GM12878 (cell line): ENCODE measurements at regions not wholly inside any gene's neighbourhood (a gene's known extent, or its start where the extent isn't known, plus 50 kb on each side); places are given as distances from the start of the nearest gene placed in this dataset.

ENCODE experiments used
- ATAC-seq: fragments of 200-7000 bp; cut with Tn5 transposase; 3 replicates; pipeline ENCODE4 v1.9.1; 2020; ENCODE audit warnings: mild to moderate bottlenecking, moderate library complexity
- BruUV-seq: library from RNA; stranded (reverse); fragments of 400-500 nt; replicated peaks from 2 replicates; lab custom pipeline; 2021; lab: Mats Ljungman, UMichigan
- CTCF ChIA-PET: fragments of 300-600 bp; sonication (Branson Sonifier 250); formaldehyde crosslinking; extraction: SDS; loops from one replicate; lab custom pipeline; 2021; ENCODE audit warnings: inconsistent platforms; lab: Yijun Ruan, JAX
- POLR2A ChIA-PET: fragments of 350-600 bp; formaldehyde crosslinking; extraction: SDS; loops from one replicate; lab custom pipeline; 2021; ENCODE audit warnings: inconsistent platforms; lab: Charles Lee
- RAD21 ChIA-PET: fragments of 300-600 bp; sonication (Branson Sonifier 250); formaldehyde crosslinking; loops from one replicate; lab custom pipeline; 2023; ENCODE audit warnings: antibody characterized with exemption; ENCODE audit not compliant: unreplicated experiment; lab: Charles Lee
- SMC1A ChIA-PET: fragments of 300-600 bp; sonication (Branson Sonifier 250); formaldehyde crosslinking; loops from one replicate; lab custom pipeline; 2023; ENCODE audit not compliant: unreplicated experiment, uncharacterized antibody; lab: Charles Lee
- DNase-seq: peaks from one replicate; pipeline ENCODE4 v3.0.0-alpha.2; 2011; ENCODE audit warnings: low read depth, low spot score
- FAIRE-seq: peaks from 3 replicates; lab custom pipeline; 2011; peaks lifted over from hg19 to GRCh38; lab: Jason Lieb, UNC
- H2AFZ ChIP-seq: 2 replicates; pipeline ENCODE4 v1.6.0; 2011; ENCODE audit warnings: low read depth, low read length, control low read depth; ENCODE audit not compliant: control insufficient read depth
- H3K27ac ChIP-seq: 2 replicates; pipeline ENCODE4 v1.5.1; 2011; ENCODE audit warnings: control low read depth; ENCODE audit not compliant: control insufficient read depth, insufficient read depth
- H3K27me3 ChIP-seq, 2 experiments: replicated peaks in 1 of 2; 2 replicates each; pipeline versions ENCODE4 v1.6.0 to v1.6.1; 2011; ENCODE audit warnings: low read length in 1 of 2; ENCODE audit not compliant: control insufficient read depth in 2 of 2, insufficient read depth in 2 of 2
- H3K36me3 ChIP-seq, 2 experiments: 2 replicates each; pipeline ENCODE4 v1.5.1; 2011; ENCODE audit warnings: low read length in 1 of 2; ENCODE audit not compliant: control insufficient read depth in 2 of 2, insufficient read depth in 2 of 2
- H3K4me1 ChIP-seq: 2 replicates; pipeline ENCODE4 v1.6.1; 2011; ENCODE audit warnings: mild to moderate bottlenecking, low read length, moderate library complexity, mixed read lengths; ENCODE audit not compliant: control insufficient read depth, insufficient read depth
- H3K4me2 ChIP-seq: 2 replicates; pipeline ENCODE4 v1.6.0; 2011; ENCODE audit warnings: control low read depth; ENCODE audit not compliant: control insufficient read depth, insufficient read depth
- H3K4me3 ChIP-seq: fragments of 200-600 bp; sonication (generic); 2 replicates; pipeline ENCODE4 v1.5.1; 2016
- H3K79me2 ChIP-seq: 2 replicates; pipeline ENCODE4 v1.6.0; 2011; ENCODE audit warnings: low read length; ENCODE audit not compliant: control insufficient read depth, insufficient read depth
- H3K9ac ChIP-seq: 2 replicates; pipeline ENCODE4 v1.8.0; 2011; ENCODE audit warnings: low read length, control low read depth, mixed read lengths; ENCODE audit not compliant: control insufficient read depth, insufficient read depth
- H3K9me3 ChIP-seq: replicated peaks from 3 replicates; pipeline ENCODE4 v1.5.1; 2011; ENCODE audit warnings: mild to moderate bottlenecking, low read length; ENCODE audit not compliant: control insufficient read depth, insufficient read depth
- H4K20me1 ChIP-seq: 2 replicates; pipeline ENCODE4 v1.6.0; 2011; ENCODE audit not compliant: control insufficient read depth, insufficient read depth
- BCL11A ChIP-seq: IDR thresholded peaks from 2 replicates; pipeline ENCODE4 v1.6.1; 2011; ENCODE audit warnings: low read depth, low read length
- BMI1 ChIP-seq: fragments of 450-650 bp; IDR thresholded peaks from 2 replicates; pipeline ENCODE4 v1.6.1; 2016; ENCODE audit warnings: mild to moderate bottlenecking, moderate library complexity, borderline replicate concordance
- EP300 ChIP-seq, 2 experiments: fragments of 150-350 bp in 1 of 2; IDR thresholded peaks; 2 replicates each; pipeline ENCODE4 v1.6.1; 2011 to 2012; ENCODE audit warnings: low read depth in 2 of 2, low read length in 2 of 2, borderline replicate concordance in 1 of 2, improper control_type of control experiment in 1 of 2, inconsistent platforms in 1 of 2; ENCODE audit not compliant: control insufficient read depth in 1 of 2
- HDAC2 ChIP-seq: fragments of 200-600 bp; sonication (generic); IDR thresholded peaks from 2 replicates; pipeline ENCODE4 v1.6.1; 2017
- JUND ChIP-seq: IDR thresholded peaks from 2 replicates; pipeline ENCODE4 v1.6.1; 2012; ENCODE audit warnings: low read depth, mild to moderate bottlenecking, low read length, improper control_type of control experiment, moderate library complexity
- MEF2A ChIP-seq: IDR thresholded peaks from 2 replicates; pipeline ENCODE4 v1.6.1; 2011; ENCODE audit warnings: low read depth, mild to moderate bottlenecking, low read length, moderate library complexity; ENCODE audit not compliant: insufficient read depth
- NR2F1 ChIP-seq: fragments of 450-650 bp; conservative IDR thresholded peaks from 2 replicates; pipeline ENCODE4 v1.6.1; 2017; ENCODE audit warnings: mild to moderate bottlenecking
- PML ChIP-seq: IDR thresholded peaks from 2 replicates; pipeline ENCODE4 v1.6.1; 2012; ENCODE audit warnings: low read length, inconsistent platforms
- POU2F2 ChIP-seq: IDR thresholded peaks from 3 replicates; pipeline ENCODE4 v1.6.1; 2011; ENCODE audit warnings: low read depth, mild to moderate bottlenecking, low read length, borderline replicate concordance
- RAD21 ChIP-seq: IDR thresholded peaks from 2 replicates; pipeline ENCODE4 v1.6.1; 2011; ENCODE audit warnings: mild to moderate bottlenecking, low read depth, low read length, moderate library complexity; ENCODE audit not compliant: insufficient read depth
- RBBP5 ChIP-seq: fragments of 200-600 bp; sonication (generic); conservative IDR thresholded peaks from 2 replicates; pipeline ENCODE4 v1.6.1; 2016
- SMAD5 ChIP-seq: IDR thresholded peaks from 2 replicates; pipeline ENCODE4 v1.6.1; 2016; ENCODE audit warnings: antibody characterized with exemption, low read depth
- in situ Hi-C: fragments of 300-500 bp; cut with MboI; formaldehyde crosslinking; loops from 9 replicates; pipeline ENCODE4 v1.14.3; 2018; ENCODE audit warnings: mixed read lengths
- intact Hi-C: fragments of 100-400 bp; cut with micrococcal nuclease; formaldehyde crosslinking; loops from one replicate; pipeline ENCODE4 v1.14.2; 2022; ENCODE audit not compliant: unreplicated experiment
- TF ChIP-seq, protein P1 (sequence below): fragments of 150-350 bp; IDR thresholded peaks from 2 replicates; pipeline ENCODE4 v1.6.1; 2014; ENCODE audit warnings: mild to moderate bottlenecking, low read depth, low read length
- TF ChIP-seq, protein P2 (sequence below): IDR thresholded peaks from 2 replicates; pipeline ENCODE4 v1.6.1; 2011; ENCODE audit warnings: low read depth, mild to moderate bottlenecking, low read length, moderate library complexity, borderline replicate concordance; ENCODE audit errors: extremely low read depth
- TF ChIP-seq, protein P3 (sequence below): fragments of 450-650 bp; IDR thresholded peaks from 2 replicates; pipeline ENCODE4 v1.6.1; 2018; ENCODE audit warnings: mild to moderate bottlenecking, low read depth, moderate library complexity; ENCODE audit not compliant: partially characterized antibody
- TF ChIP-seq, protein P4 (sequence below): fragments of 450-650 bp; IDR thresholded peaks from 2 replicates; pipeline ENCODE4 v1.6.1; 2017; ENCODE audit warnings: low read depth, mild to moderate bottlenecking, moderate library complexity
- TF ChIP-seq, protein P5 (sequence below): IDR thresholded peaks from 2 replicates; pipeline ENCODE4 v1.6.1; 2011; ENCODE audit warnings: borderline replicate concordance, low read depth, mild to moderate bottlenecking, moderate library complexity, mixed read lengths, low read length; ENCODE audit not compliant: insufficient read depth; ENCODE audit errors: extremely low read length

DNA sequence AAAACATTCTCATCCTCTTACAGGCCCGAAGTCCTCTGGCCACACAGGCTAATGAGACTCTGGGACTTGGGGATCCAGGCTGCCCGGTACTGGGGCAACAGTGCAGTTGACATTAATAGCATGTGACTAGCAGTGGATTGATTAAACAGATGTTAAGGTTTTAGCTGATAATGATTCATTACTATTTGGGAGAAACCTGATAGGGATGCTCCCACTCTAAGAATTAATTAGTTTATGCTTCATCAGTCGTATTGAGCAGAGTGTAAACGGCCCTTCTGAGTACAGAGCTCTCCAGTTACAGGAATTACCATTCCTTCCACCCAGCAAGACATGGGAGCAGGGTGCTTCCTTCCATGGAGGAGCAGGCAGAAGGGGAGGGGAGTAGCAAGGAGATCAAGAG lies 82.7 kb downstream of the RPS24 start (continued):
- TF ChIP-seq, protein P1, sequence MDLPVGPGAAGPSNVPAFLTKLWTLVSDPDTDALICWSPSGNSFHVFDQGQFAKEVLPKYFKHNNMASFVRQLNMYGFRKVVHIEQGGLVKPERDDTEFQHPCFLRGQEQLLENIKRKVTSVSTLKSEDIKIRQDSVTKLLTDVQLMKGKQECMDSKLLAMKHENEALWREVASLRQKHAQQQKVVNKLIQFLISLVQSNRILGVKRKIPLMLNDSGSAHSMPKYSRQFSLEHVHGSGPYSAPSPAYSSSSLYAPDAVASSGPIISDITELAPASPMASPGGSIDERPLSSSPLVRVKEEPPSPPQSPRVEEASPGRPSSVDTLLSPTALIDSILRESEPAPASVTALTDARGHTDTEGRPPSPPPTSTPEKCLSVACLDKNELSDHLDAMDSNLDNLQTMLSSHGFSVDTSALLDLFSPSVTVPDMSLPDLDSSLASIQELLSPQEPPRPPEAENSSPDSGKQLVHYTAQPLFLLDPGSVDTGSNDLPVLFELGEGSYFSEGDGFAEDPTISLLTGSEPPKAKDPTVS, result no peak
- TF ChIP-seq JUND, result no peak

DNA sequence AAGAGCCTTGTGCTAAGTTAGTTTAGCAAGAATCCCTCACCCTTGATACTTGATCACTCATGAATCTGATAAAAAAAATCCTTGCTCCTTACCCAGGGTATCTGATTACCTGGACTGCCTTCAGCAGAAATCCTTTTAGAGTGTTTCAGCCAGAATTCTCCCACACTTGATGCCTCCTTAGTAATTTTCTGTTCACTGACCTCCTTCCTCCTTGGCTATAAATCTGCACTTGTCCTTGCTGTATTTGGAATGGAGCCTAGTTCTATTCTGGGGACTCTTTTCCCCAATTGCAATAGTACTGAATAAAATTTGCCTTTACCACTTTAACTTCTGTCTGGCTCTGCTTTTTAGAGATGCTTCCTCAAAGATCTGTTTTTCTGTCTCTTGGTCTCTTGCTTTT lies 84.9 kb downstream of the RPS24 start:
- no peaks in the 10 kb centered on the region for H3K4me1 ChIP-seq
- SMC1A ChIA-PET, result no interaction called here
- H3K27ac ChIP-seq, result no peak overlapping the region
- H3K9ac ChIP-seq, result no peak overlapping the region
- H3K79me2 ChIP-seq, result no peaks in the 10 kb centered on the region
- no peaks in the 10 kb centered on the region; the same call in 2 of the 3 replicates for H3K9me3 ChIP-seq
- no TSS peak for BruUV-seq
- POLR2A ChIA-PET, result no interaction called here
- no peak for DNase-seq
- no peaks in the 10 kb centered on the region for H3K27me3 ChIP-seq
- in situ Hi-C loops, result no loop called here
- ATAC-seq, result no peak
- no peak for FAIRE-seq
- CTCF ChIA-PET, result no interaction called here
- no peak overlapping the region for H2AFZ ChIP-seq
- no peaks in the 10 kb centered on the region for H4K20me1 ChIP-seq
- intact Hi-C loops, result no loop called here
- TF ChIP-seq, protein P2, sequence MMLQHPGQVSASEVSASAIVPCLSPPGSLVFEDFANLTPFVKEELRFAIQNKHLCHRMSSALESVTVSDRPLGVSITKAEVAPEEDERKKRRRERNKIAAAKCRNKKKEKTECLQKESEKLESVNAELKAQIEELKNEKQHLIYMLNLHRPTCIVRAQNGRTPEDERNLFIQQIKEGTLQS, result no peak
- no peak for TF ChIP-seq RBBP5
- TF ChIP-seq, protein P3, sequence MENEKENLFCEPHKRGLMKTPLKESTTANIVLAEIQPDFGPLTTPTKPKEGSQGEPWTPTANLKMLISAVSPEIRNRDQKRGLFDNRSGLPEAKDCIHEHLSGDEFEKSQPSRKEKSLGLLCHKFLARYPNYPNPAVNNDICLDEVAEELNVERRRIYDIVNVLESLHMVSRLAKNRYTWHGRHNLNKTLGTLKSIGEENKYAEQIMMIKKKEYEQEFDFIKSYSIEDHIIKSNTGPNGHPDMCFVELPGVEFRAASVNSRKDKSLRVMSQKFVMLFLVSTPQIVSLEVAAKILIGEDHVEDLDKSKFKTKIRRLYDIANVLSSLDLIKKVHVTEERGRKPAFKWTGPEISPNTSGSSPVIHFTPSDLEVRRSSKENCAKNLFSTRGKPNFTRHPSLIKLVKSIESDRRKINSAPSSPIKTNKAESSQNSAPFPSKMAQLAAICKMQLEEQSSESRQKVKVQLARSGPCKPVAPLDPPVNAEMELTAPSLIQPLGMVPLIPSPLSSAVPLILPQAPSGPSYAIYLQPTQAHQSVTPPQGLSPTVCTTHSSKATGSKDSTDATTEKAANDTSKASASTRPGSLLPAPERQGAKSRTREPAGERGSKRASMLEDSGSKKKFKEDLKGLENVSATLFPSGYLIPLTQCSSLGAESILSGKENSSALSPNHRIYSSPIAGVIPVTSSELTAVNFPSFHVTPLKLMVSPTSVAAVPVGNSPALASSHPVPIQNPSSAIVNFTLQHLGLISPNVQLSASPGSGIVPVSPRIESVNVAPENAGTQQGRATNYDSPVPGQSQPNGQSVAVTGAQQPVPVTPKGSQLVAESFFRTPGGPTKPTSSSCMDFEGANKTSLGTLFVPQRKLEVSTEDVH, result no peak
- TF ChIP-seq HDAC2, result no peak
- TF ChIP-seq, protein P4, sequence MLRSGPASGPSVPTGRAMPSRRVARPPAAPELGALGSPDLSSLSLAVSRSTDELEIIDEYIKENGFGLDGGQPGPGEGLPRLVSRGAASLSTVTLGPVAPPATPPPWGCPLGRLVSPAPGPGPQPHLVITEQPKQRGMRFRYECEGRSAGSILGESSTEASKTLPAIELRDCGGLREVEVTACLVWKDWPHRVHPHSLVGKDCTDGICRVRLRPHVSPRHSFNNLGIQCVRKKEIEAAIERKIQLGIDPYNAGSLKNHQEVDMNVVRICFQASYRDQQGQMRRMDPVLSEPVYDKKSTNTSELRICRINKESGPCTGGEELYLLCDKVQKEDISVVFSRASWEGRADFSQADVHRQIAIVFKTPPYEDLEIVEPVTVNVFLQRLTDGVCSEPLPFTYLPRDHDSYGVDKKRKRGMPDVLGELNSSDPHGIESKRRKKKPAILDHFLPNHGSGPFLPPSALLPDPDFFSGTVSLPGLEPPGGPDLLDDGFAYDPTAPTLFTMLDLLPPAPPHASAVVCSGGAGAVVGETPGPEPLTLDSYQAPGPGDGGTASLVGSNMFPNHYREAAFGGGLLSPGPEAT, result no peak
- TF ChIP-seq BCL11A, result no peak
- no peak for TF ChIP-seq POU2F2
- TF ChIP-seq MEF2A, result no peak
- TF ChIP-seq EP300 (IDR thresholded peaks at IDR 0.05; ENCODE audit: borderline replicate concordance in 1 of 2, control insufficient read depth in 1 of 2, low read depth in 2 of 2, low read length in 2 of 2), result no peak
- TF ChIP-seq, protein P5, sequence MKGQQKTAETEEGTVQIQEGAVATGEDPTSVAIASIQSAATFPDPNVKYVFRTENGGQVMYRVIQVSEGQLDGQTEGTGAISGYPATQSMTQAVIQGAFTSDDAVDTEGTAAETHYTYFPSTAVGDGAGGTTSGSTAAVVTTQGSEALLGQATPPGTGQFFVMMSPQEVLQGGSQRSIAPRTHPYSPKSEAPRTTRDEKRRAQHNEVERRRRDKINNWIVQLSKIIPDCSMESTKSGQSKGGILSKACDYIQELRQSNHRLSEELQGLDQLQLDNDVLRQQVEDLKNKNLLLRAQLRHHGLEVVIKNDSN, result no peak
- TF ChIP-seq SMAD5, result no peak
- TF ChIP-seq NR2F1, result no peak
- TF ChIP-seq PML, result no peak
- TF ChIP-seq BMI1, result no peak
- TF ChIP-seq RAD21, result no peak
- H3K4me2 ChIP-seq, result no peak overlapping the region
- H3K36me3 ChIP-seq, result no peaks in the 10 kb centered on the region
- H3K4me3 ChIP-seq, result no peak overlapping the region
- RAD21 ChIA-PET, result no interaction called here
